GM18909 (cell line): ENCODE measurements at regions not wholly inside any gene's neighbourhood (a gene's known extent, or its start where the extent isn't known, plus 50 kb on each side); places are given as distances from the start of the nearest gene placed in this dataset.

Experiments used
- ATAC-seq: cut with Tn5 transposase; IDR thresholded peaks from one replicate; pipeline ENCODE4 v1.9.1; 2021; ENCODE audit warnings: mild to moderate bottlenecking; ENCODE audit not compliant: unreplicated experiment, poor library complexity

- no peak for ATAC-seq
These were observed 660.7 kb upstream of the RAB6C start for GRCh38 chr2:129318581-129319421.

GRCh38 chr2:129319422-129319717, 660.1 kb upstream of the RAB6C start:
- no peak for ATAC-seq

- ATAC-seq, result no peak
These were observed 659.2 kb upstream of the RAB6C start for GRCh38 chr2:129320288-129320687.

GRCh38 chr2:129324349-129324748, 655.1 kb upstream of the RAB6C start:
- ATAC-seq, result no peak

GRCh38 chr2:129325151-129325550, 654.3 kb upstream of the RAB6C start:
- ATAC-seq, result no peak

- ATAC-seq, result no peak
These were observed 649.9 kb upstream of the RAB6C start for GRCh38 chr2:129329574-129329973.

- ATAC-seq, result no peak
These were observed 649.0 kb upstream of the RAB6C start for GRCh38 chr2:129330504-129330903.

GRCh38 chr2:129331638-129332037, 647.8 kb upstream of the RAB6C start:
- no peak for ATAC-seq

GRCh38 chr2:129334128-129334527, 645.3 kb upstream of the RAB6C start:
- no peak for ATAC-seq

GRCh38 chr2:129334696-129335410, 644.6 kb upstream of the RAB6C start:
- no peak for ATAC-seq

- ATAC-seq, result no peak
These were observed 643.2 kb upstream of the RAB6C start for GRCh38 chr2:129336276-129336675.

- no peak for ATAC-seq
These were observed 642.4 kb upstream of the RAB6C start for GRCh38 chr2:129337076-129337475.

- no peak for ATAC-seq
These were observed 633.9 kb upstream of the RAB6C start for GRCh38 chr2:129345540-129345939.

- ATAC-seq, result peak; percentile 99
These were observed 631.8 kb upstream of the RAB6C start for GRCh38 chr2:129347486-129348217.

- no peak for ATAC-seq
These were observed 624.8 kb upstream of the RAB6C start for GRCh38 chr2:129354631-129355030.

GRCh38 chr2:129361688-129362087, 617.8 kb upstream of the RAB6C start:
- ATAC-seq, result no peak

GRCh38 chr2:129366263-129366662, 613.2 kb upstream of the RAB6C start:
- no peak for ATAC-seq

- no peak for ATAC-seq
These were observed 612.4 kb upstream of the RAB6C start for GRCh38 chr2:129367107-129367506.

- peak; percentile 66 for ATAC-seq
These were observed 610.0 kb upstream of the RAB6C start for GRCh38 chr2:129369437-129369836.

GRCh38 chr2:129374452-129374851, 605.0 kb upstream of the RAB6C start:
- ATAC-seq, result no peak
